K562 (cell line): ENCODE measurements at regions not wholly inside any gene's neighbourhood (a gene's known extent, or its start where the extent isn't known, plus 50 kb on each side); places are given as distances from the start of the nearest gene placed in this dataset.
A peak's percentile ranks its signal among the peaks of the same experiment; 100 is the strongest.

Experiments used
- ATAC-seq: fragments of 200-7000 bp; cut with Tn5 transposase; 3 replicates; pipeline ENCODE4 v1.9.1; 2020; ENCODE audit warnings: moderate library complexity
- BruUV-seq: library from RNA; stranded (reverse); fragments of 400-500 nt; replicated peaks from 2 replicates; lab custom pipeline; 2021; lab: Mats Ljungman, UMichigan
- CTCF ChIA-PET: fragments of 300-600 bp; formaldehyde crosslinking; extraction: SDS; loops from one replicate; lab custom pipeline; 2021; ENCODE audit warnings: low intra/inter-chr PET ratio; lab: Yijun Ruan, JAX
- POLR2A ChIA-PET: fragments of 300-600, 350-650 bp; sonication (Branson Sonifier 250); formaldehyde crosslinking; extraction: SDS; loops from one replicate; lab custom pipeline; 2021; ENCODE audit warnings: antibody characterized with exemption, inconsistent platforms; lab: Yijun Ruan, JAX
- DNase-seq, 4 experiments: peaks; one replicate each; pipeline versions ENCODE4 v3.0.0 to v3.0.0-alpha.2; 2011 to 2018; ENCODE audit warnings: low spot score in 3 of 4, mixed read lengths in 3 of 4; ENCODE audit errors: extremely low read depth in 1 of 4
- FAIRE-seq: peaks from 2 replicates; lab custom pipeline; 2011; peaks lifted over from hg19 to GRCh38; lab: Jason Lieb, UNC
- H2AFZ ChIP-seq: 2 replicates; pipeline ENCODE4 v1.6.0; 2011; ENCODE audit warnings: low read depth, low read length, control low read depth, inconsistent platforms
- H3K27ac ChIP-seq: fragments of 200-600 bp; 3 replicates; pipeline ENCODE4 v1.8.0; 2011; ENCODE audit warnings: low read depth, mild to moderate bottlenecking, control low read depth, inconsistent platforms, low read length, moderate library complexity, mixed read lengths; ENCODE audit errors: extremely low read depth
- H3K27me3 ChIP-seq, 2 experiments: fragments of 300-600 bp in 1 of 2; 2 replicates in 1 of 2; 3 replicates in 1 of 2; pipeline versions ENCODE4 v1.6.0 to v1.8.0; 2011; ENCODE audit warnings: inconsistent platforms in 2 of 2, low read length in 2 of 2, mild to moderate bottlenecking in 1 of 2, mixed read lengths in 1 of 2, moderate library complexity in 1 of 2; ENCODE audit not compliant: control insufficient read depth in 2 of 2, insufficient read depth in 2 of 2
- H3K36me3 ChIP-seq: fragments of 300-600 bp; 3 replicates; pipeline ENCODE4 v1.8.0; 2011; ENCODE audit warnings: mild to moderate bottlenecking, low read length, inconsistent platforms; ENCODE audit not compliant: control insufficient read depth, insufficient read depth
- H3K4me1 ChIP-seq, 2 experiments: fragments of 200-600 bp in 1 of 2; replicated peaks in 1 of 2; 2 replicates in 1 of 2; 3 replicates in 1 of 2; pipeline versions ENCODE4 v1.5.1 to v1.8.0; 2011; ENCODE audit warnings: inconsistent platforms in 2 of 2, low read length in 2 of 2, mild to moderate bottlenecking in 1 of 2, mixed read lengths in 1 of 2, moderate library complexity in 1 of 2; ENCODE audit not compliant: control insufficient read depth in 2 of 2, insufficient read depth in 2 of 2
- H3K4me2 ChIP-seq: 2 replicates; pipeline ENCODE4 v1.6.1; 2011; ENCODE audit warnings: low read length, control low read depth, inconsistent platforms, mixed read lengths; ENCODE audit not compliant: insufficient read depth
- H3K4me3 ChIP-seq: fragments of 200-600 bp; sonication (generic), shearing (Covaris generic); 2 replicates; pipeline ENCODE4 v1.5.1; 2016; ENCODE audit warnings: control low read depth, inconsistent platforms
- H3K79me2 ChIP-seq: fragments of 200-600 bp; 3 replicates; pipeline ENCODE4 v1.8.0; 2011; ENCODE audit warnings: low read length, inconsistent platforms; ENCODE audit not compliant: control insufficient read depth, insufficient read depth
- H3K9ac ChIP-seq, 2 experiments: 2 replicates each; pipeline versions ENCODE4 v1.6.0 to v1.6.1; 2011; ENCODE audit warnings: low read depth in 2 of 2, low read length in 2 of 2, control low read depth in 1 of 2, inconsistent platforms in 1 of 2, mild to moderate bottlenecking in 1 of 2, mixed read lengths in 1 of 2; ENCODE audit not compliant: insufficient read depth in 1 of 2
- H3K9me1 ChIP-seq: one replicate; pipeline ENCODE4 v1.6.0; 2011; ENCODE audit warnings: inconsistent platforms, mild to moderate bottlenecking, low read length, moderate library complexity; ENCODE audit not compliant: control insufficient read depth, insufficient read depth
- H3K9me3 ChIP-seq: replicated peaks from 2 replicates; pipeline ENCODE4 v1.5.1; 2011; ENCODE audit warnings: low read depth, low read length, inconsistent platforms; ENCODE audit not compliant: control insufficient read depth, insufficient read depth
- H4K20me1 ChIP-seq: replicated peaks from 2 replicates; pipeline ENCODE4 v1.6.1; 2011; ENCODE audit warnings: low read length, inconsistent platforms, mixed read lengths; ENCODE audit not compliant: control insufficient read depth, insufficient read depth
- C11orf30 ChIP-seq: fragments of 450-650 bp; IDR thresholded peaks from 2 replicates; pipeline ENCODE4 v1.6.1; 2016; ENCODE audit warnings: low read depth, mild to moderate bottlenecking
- HDAC2 ChIP-seq: fragments of 450-650 bp; IDR thresholded peaks from 2 replicates; pipeline ENCODE4 v1.6.1; 2016; ENCODE audit warnings: mild to moderate bottlenecking
- MAFF ChIP-seq: IDR thresholded peaks from 2 replicates; pipeline ENCODE4 v1.6.1; 2012; ENCODE audit warnings: low read length, improper control_type of control experiment
- MAFG ChIP-seq: fragments of 450-650 bp; conservative IDR thresholded peaks from 2 replicates; pipeline ENCODE4 v1.6.1; 2016; ENCODE audit warnings: missing genetic modification characterization, missing compliant biosample characterization
- MAFK ChIP-seq: IDR thresholded peaks from 2 replicates; pipeline ENCODE4 v1.6.1; 2011; ENCODE audit warnings: low read length, improper control_type of control experiment
- NFE2 ChIP-seq: IDR thresholded peaks from 2 replicates; pipeline ENCODE4 v1.6.1; 2014; ENCODE audit warnings: antibody characterized with exemption, low read depth
- NFE2L1 ChIP-seq: fragments of 450-650 bp; IDR thresholded peaks from 2 replicates; pipeline ENCODE4 v1.6.1; 2016; ENCODE audit warnings: missing genetic modification characterization, low read depth, mild to moderate bottlenecking, missing compliant biosample characterization, moderate library complexity, borderline replicate concordance
- RBBP5 ChIP-seq: fragments of 200-600 bp; sonication (generic); IDR thresholded peaks from 2 replicates; pipeline ENCODE4 v1.6.1; 2012; ENCODE audit warnings: borderline replicate concordance, mild to moderate bottlenecking, low read length, control low read depth, inconsistent platforms; ENCODE audit not compliant: insufficient read depth, poor library complexity, severe bottlenecking
- ZNF239 ChIP-seq: fragments of 250-450 bp; sonication (Bioruptor Pico); IDR thresholded peaks from 2 replicates; pipeline ENCODE4 v1.4.0; 2020; ENCODE audit warnings: mild to moderate bottlenecking
- ZNF263 ChIP-seq: sonication (generic); formaldehyde crosslinking; IDR thresholded peaks from 2 replicates; pipeline ENCODE4 v1.8.0; 2022; ENCODE audit warnings: mild to moderate bottlenecking, missing genetic modification reagents, borderline replicate concordance
- ZNF316 ChIP-seq: fragments of 450-650 bp; IDR thresholded peaks from 2 replicates; pipeline ENCODE4 v1.6.1; 2016
- WGBS: fragments of 100-300 bp; shearing (Covaris generic); methylation state at CpG from one replicate; pipeline ENCODE4 v1.1.6; 2016; ENCODE audit warnings: low coverage, mixed read lengths; ENCODE audit not compliant: insufficient coverage; ENCODE audit errors: missing lambda C conversion rate; 5-methylcytosine and 5-hydroxymethylcytosine counted together
- in situ Hi-C: fragments of 300-500 bp; cut with MboI; formaldehyde crosslinking; loops from 4 replicates; pipeline ENCODE4 v1.15.0; 2018; ENCODE audit warnings: inconsistent platforms, mixed read lengths
- intact Hi-C: fragments of 100-400 bp; cut with micrococcal nuclease; formaldehyde crosslinking; loops from 2 replicates; pipeline ENCODE4 v1.14.2; 2022

DNA sequence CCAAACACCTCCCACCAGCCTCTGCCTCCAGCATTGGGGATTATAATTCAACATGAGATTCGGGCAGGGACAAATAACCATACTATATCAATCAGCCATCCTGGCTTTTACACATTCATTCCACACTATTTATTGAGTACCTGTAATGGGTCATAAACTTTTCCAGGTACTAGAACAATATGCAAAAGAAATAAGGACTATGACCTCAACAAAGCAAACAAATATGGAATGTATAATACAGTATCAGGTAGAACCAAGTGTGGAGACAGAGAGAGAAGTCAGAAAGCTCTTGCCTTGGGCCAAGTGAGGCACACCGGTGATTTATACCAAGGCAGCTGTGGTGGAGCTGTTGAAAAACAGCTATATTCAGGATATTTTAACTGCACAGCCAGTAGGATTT is 116.3 kb downstream of the TSPAN8 start:
- in situ Hi-C loops = no loop called here
- no peak for TF ChIP-seq HDAC2
- TF ChIP-seq ZNF263 = no peak
- TF ChIP-seq, all 486 proteins: peak for 0
- FAIRE-seq (no peak), ATAC-seq (no peak), DNase-seq (no peak)
- ChIA-PET CTCF (no interaction called here), POLR2A (interaction anchor here (0.7 kb wide), 1 partner anchor 206 kb away, joined by 3 read pairs; no protein-coding TSS in a partner anchor)
- H3K27me3 ChIP-seq = no peaks in the 10 kb centered on the region
- no peak overlapping the region for H3K9ac ChIP-seq
- no peaks in the 10 kb centered on the region for H3K79me2 ChIP-seq
- 0% methylated on average over 2 of the region's 2 CpGs for WGBS
- no peak overlapping the region for H3K27ac ChIP-seq
- no peaks in the 10 kb centered on the region for H4K20me1 ChIP-seq
- no TSS peak for BruUV-seq
- H3K4me3 ChIP-seq = no peak overlapping the region
- H2AFZ ChIP-seq = no peak overlapping the region
- intact Hi-C loops = no loop called here
- no peaks in the 10 kb centered on the region for H3K36me3 ChIP-seq
- no peaks in the 10 kb centered on the region for H3K9me3 ChIP-seq
- H3K4me2 ChIP-seq = no peak overlapping the region
- H3K9me1 ChIP-seq = no peaks in the 10 kb centered on the region
- H3K4me1 ChIP-seq = no peaks in the 10 kb centered on the region

DNA sequence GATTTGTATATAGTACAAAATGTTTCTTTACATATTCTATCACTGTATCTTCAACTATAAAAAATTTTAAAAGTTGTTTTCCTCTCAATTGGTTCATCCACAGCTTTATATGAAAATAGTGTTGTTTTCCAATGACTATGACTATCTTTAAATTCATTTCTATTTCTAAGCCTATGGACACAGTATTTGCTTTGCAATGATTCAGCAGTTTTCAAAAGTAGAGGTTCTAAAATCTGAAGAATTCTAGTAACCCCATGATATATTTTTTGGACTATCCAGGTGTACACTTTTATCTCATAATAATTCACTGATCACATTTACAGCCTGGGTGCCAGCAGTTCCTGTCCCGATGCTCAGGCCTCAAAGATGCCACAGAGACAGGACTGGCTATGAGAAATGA is 118.4 kb upstream of the PTPRR start:
- CTCF ChIA-PET = no interaction called here
- intact Hi-C loops (no loop called here), in situ Hi-C loops (no loop called here)
- BruUV-seq = no TSS peak
- Histone ChIP-seq H3K27ac (no peak overlapping the region), H3K9me1 (no peaks in the 10 kb centered on the region), H3K79me2 (no peaks in the 10 kb centered on the region), H3K9ac (no peak overlapping the region), H3K4me1 (no peaks in the 10 kb centered on the region), H3K9me3 (no peaks in the 10 kb centered on the region), H3K36me3 (no peaks in the 10 kb centered on the region), H4K20me1 (no peaks in the 10 kb centered on the region), H3K4me3 (no peak overlapping the region), H3K4me2 (no peak overlapping the region), H3K27me3 (no peaks in the 10 kb centered on the region), H2AFZ (no peak overlapping the region)
- POLR2A ChIA-PET = no interaction called here
- no peak for DNase-seq
- no peak for FAIRE-seq
- TF ChIP-seq ZNF316 (peak; percentile 69), C11orf30 (peak; percentile 57; the same call in 1 of the 2 replicates), MAFF (peak; percentile 46; the same call in 1 of the 2 replicates), MAFK (peak; percentile 29; the same call in 1 of the 2 replicates), ZNF239 (CRISPR knock-in tag) (no peak), NFE2 (peak; percentile 67), RBBP5 (no peak), MAFG (tag) (peak; percentile 71; the same call in 1 of the 2 replicates), NFE2L1 (tag) (peak; percentile 61)
- WGBS = 0% methylated on average over 1 of the region's 1 CpG
- no peak for ATAC-seq
